ENCODE measurements at regions not wholly inside any gene's neighbourhood (a gene's known extent, or its start where the extent isn't known, plus 50 kb on each side); places are given as distances from the start of the nearest gene placed in this dataset.

- no peaks in the 10 kb centered on the region for H3K4me1 ChIP-seq (ENCODE audit: low read depth)
- no peaks in the 10 kb centered on the region for H3K36me3 ChIP-seq (ENCODE audit: low read depth)
- DNase-seq = no peak
- H3K4me3 ChIP-seq = no peak overlapping the region
- no peak for TF ChIP-seq CTCF (IDR thresholded peaks at IDR 0.05)
- no peak for ATAC-seq
- no peaks in the 10 kb centered on the region for H3K9me3 ChIP-seq
- intact Hi-C loops (cut with DNase I, micrococcal nuclease) = no loop called here
Measured at GRCh38 chr3:27661797-27662196, 60.3 kb downstream of the EOMES start.

DNA sequence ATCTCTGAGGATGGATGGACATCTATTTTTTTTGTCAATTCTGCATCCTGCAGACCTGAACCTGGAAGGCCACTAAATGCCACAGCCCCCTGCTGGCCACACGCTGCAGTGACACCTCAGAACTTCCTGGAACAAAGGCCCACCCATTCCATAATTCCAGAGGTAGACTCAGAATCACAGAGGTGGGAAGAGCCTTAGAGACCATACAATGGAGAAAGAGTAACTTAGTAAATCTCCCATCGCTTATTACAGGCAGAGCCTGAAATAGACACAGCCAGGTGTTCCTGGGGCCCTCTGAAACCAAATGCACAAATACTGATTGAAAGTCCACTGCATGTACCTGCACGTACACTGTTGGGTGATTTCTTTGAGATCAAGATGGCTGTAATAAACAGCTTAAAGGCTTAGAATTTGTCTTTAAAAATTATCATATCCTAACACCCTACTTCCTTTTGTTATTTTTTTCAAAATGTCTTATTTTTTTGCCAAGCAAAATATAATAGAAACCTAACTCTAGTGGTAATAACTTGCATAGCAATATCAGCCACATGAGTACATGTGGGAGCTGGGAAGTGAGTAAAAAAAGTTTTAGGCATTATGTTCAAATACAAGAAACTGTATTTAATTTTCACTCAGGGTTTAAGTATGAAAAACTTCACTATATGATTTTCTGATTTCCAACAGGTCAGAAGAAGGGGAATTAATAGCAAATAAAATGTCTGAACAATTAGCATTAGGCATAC lies 62.7 kb downstream of the EOMES start:
- DNase-seq = peak in 2 of 3 donors; percentile 74 to 76
- Histone ChIP-seq H3K4me3 (no peak overlapping the region), H3K4me1 (ENCODE audit: low read depth) (no peaks in the 10 kb centered on the region), H3K9me3 (no peaks in the 10 kb centered on the region), H3K36me3 (ENCODE audit: low read depth) (no peaks in the 10 kb centered on the region)
- intact Hi-C loops (cut with DNase I, micrococcal nuclease) = no loop called here
- peak; percentile 84 for ATAC-seq
- TF ChIP-seq CTCF (IDR thresholded peaks at IDR 0.05) = peak; percentile 82

DNA sequence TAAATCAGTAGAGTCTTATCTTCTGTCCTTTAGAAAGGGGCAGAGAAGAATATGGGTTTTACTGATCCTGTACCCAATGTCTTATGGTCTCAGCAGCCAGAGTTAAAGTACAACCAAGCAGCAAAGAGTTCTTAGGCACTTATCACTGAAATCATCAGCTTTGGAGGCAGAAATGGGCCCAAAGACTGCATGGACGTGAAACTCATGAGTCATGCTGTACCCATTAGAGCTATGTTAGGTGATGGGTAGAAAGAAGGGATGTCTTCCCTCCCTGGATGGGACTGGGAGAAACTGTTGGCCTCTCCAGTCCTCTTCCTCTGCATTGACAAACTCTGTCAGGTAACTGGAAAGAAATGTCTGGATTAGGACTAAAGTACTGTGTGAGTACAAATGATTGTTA lies 63.4 kb downstream of the EOMES start:
- DNase-seq = no peak
- ATAC-seq = no peak
- H3K4me1 ChIP-seq (ENCODE audit: low read depth) = no peaks in the 10 kb centered on the region
- H3K4me3 ChIP-seq = no peak overlapping the region
- intact Hi-C loops (cut with DNase I, micrococcal nuclease) = no loop called here
- no peak for TF ChIP-seq CTCF (IDR thresholded peaks at IDR 0.05)
- no peaks in the 10 kb centered on the region for H3K36me3 ChIP-seq (ENCODE audit: low read depth)
- H3K9me3 ChIP-seq = no peaks in the 10 kb centered on the region

DNA sequence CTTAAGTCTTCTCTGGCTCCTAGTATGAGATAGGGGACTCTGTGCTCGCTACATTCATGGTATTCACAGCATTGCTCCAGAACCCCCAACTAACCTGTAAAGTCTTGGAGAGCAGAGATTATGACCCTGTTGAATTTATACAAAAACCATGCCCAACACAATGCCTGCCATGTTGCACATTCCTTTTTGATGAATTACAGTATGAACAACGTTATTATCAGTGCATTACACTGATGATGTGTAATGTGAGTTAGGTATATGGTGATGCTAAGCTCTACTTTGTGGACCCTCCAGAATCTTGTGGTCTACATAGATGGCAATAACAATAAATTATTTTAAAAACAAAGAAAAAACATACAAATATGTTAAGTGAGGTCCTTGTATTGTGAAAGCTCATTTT lies 64.3 kb downstream of the EOMES start:
- no peak for DNase-seq
- no peaks in the 10 kb centered on the region for H3K36me3 ChIP-seq (ENCODE audit: low read depth)
- H3K4me1 ChIP-seq (ENCODE audit: low read depth) = no peaks in the 10 kb centered on the region
- no peak overlapping the region for H3K4me3 ChIP-seq
- ATAC-seq = no peak
- no peaks in the 10 kb centered on the region for H3K9me3 ChIP-seq
- TF ChIP-seq CTCF (IDR thresholded peaks at IDR 0.05) = no peak
- intact Hi-C loops (cut with DNase I, micrococcal nuclease) = no loop called here

DNA sequence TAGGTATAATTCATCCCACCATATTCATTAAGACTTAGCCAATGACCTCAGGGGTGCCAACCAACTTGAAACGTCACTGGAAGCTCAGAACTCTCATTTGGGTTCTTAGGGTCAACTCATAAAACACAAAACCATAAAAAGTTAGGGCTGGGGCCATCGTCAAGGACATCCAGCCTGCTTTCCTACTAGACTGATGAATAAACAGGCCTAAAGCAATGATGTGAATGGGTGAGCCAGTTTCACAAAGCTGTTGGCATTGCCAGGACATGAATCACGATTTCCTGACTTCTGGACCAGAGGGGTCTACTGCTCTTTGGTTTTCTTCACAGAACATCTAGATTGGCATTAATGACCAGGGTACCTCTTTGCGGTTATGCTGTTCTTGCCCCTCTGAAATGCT lies 64.7 kb downstream of the EOMES start:
- intact Hi-C loops (cut with DNase I, micrococcal nuclease) = no loop called here
- no peak for TF ChIP-seq CTCF (IDR thresholded peaks at IDR 0.05)
- DNase-seq (no peak), ATAC-seq (no peak)
- Histone ChIP-seq H3K4me1 (ENCODE audit: low read depth) (no peaks in the 10 kb centered on the region), H3K36me3 (ENCODE audit: low read depth) (no peaks in the 10 kb centered on the region), H3K4me3 (no peak overlapping the region), H3K9me3 (no peaks in the 10 kb centered on the region)

GRCh38 chr3:27656790-27657189 lies 65.3 kb downstream of the EOMES start:
- Histone ChIP-seq H3K36me3 (ENCODE audit: low read depth) (no peaks in the 10 kb centered on the region), H3K4me3 (no peak overlapping the region), H3K9me3 (no peaks in the 10 kb centered on the region), H3K4me1 (ENCODE audit: low read depth) (no peaks in the 10 kb centered on the region)
- TF ChIP-seq CTCF (IDR thresholded peaks at IDR 0.05) = no peak
- intact Hi-C loops (cut with DNase I, micrococcal nuclease) = no loop called here
- ATAC-seq = no peak
- no peak for DNase-seq
